PFSK-1 (cell line): ENCODE measurements at regions not wholly inside any gene's neighbourhood (a gene's known extent, or its start where the extent isn't known, plus 50 kb on each side); places are given as distances from the start of the nearest gene placed in this dataset.

ENCODE experiments used
- REST ChIP-seq, 2 experiments: IDR thresholded peaks; 2 replicates each; pipeline versions ENCODE4 v1.6.1 to v1.8.0; 2011 to 2012; ENCODE audit warnings: low read depth in 2 of 2, low read length in 2 of 2, control low read depth in 1 of 2, inconsistent platforms in 1 of 2, mild to moderate bottlenecking in 1 of 2, moderate library complexity in 1 of 2; ENCODE audit not compliant: insufficient read depth in 1 of 2
- SIN3A ChIP-seq: IDR thresholded peaks from 2 replicates; pipeline ENCODE4 v1.6.1; 2012; ENCODE audit warnings: mild to moderate bottlenecking, low read length, moderate library complexity, borderline replicate concordance; ENCODE audit not compliant: insufficient read depth
- TAF1 ChIP-seq: IDR thresholded peaks from 2 replicates; pipeline ENCODE4 v1.6.1; 2012; ENCODE audit warnings: low read length, control low read depth, borderline replicate concordance; ENCODE audit not compliant: insufficient read depth

- TF ChIP-seq TAF1, result no peak
- no peak for TF ChIP-seq REST (IDR thresholded peaks at IDR 0.05; ENCODE audit: insufficient read depth in 1 of 2, low read depth in 2 of 2, low read length in 2 of 2)
- no peak for TF ChIP-seq SIN3A
Observed at GRCh38 chr3:115385774-115386730, 237.3 kb upstream of the GAP43 start.
